ENCODE measurements at regions not wholly inside any gene's neighbourhood (a gene's known extent, or its start where the extent isn't known, plus 50 kb on each side); places are given as distances from the start of the nearest gene placed in this dataset.

GRCh38 chr1:209432443-209432825, 151.1 kb upstream of the CAMK1G start:
- TF ChIP-seq CTCF (IDR thresholded peaks at IDR 0.05; ENCODE audit: poor library complexity, severe bottlenecking) (no peak), EZH2 (IDR thresholded peaks at IDR 0.05; ENCODE audit: borderline replicate concordance, insufficient read depth, low read length, poor library complexity, severe bottlenecking) (no peak), POLR2AphosphoS5 (IDR thresholded peaks at IDR 0.05) (no peak)
